ENCODE measurements at regions not wholly inside any gene's neighbourhood (a gene's known extent, or its start where the extent isn't known, plus 50 kb on each side); places are given as distances from the start of the nearest gene placed in this dataset.

GRCh38 chr2:111664275-111664850, 219.6 kb downstream of the ANAPC1 start:
- no peaks in the 10 kb centered on the region for H3K27me3 ChIP-seq
- no peaks in the 10 kb centered on the region for H3K9me3 ChIP-seq
- intact Hi-C loops (cut with DNase I; ENCODE audit: low total_unique reads), result no loop called here
- no peaks in the 10 kb centered on the region for H3K36me3 ChIP-seq
- no peak for DNase-seq
- no peak overlapping the region for H3K27ac ChIP-seq
- 78 to 87% (median 84%) methylated on average over 4 of the region's 4 CpGs for WGBS, 5 donors
- TF ChIP-seq CTCF (IDR thresholded peaks at IDR 0.05) (no peak), POLR2A (IDR thresholded peaks at IDR 0.05) (no peak), POLR2AphosphoS5 (IDR thresholded peaks at IDR 0.05) (no peak), EP300 (IDR thresholded peaks at IDR 0.05) (no peak)
- peaks cover 6 to 32% (median 21%) of the 10 kb centered on the region in 4 donors for H3K4me1 ChIP-seq
- no peak overlapping the region for H3K4me3 ChIP-seq

GRCh38 chr2:111665011-111665410, 219.0 kb downstream of the ANAPC1 start:
- intact Hi-C loops (cut with DNase I; ENCODE audit: low total_unique reads), result no loop called here
- Histone ChIP-seq H3K9me3 (no peaks in the 10 kb centered on the region), H3K27me3 (no peaks in the 10 kb centered on the region), H3K4me1 (peaks cover under 1 to 26% (median 18%) of the 10 kb centered on the region in 4 donors), H3K36me3 (no peaks in the 10 kb centered on the region), H3K27ac (no peak overlapping the region), H3K4me3 (no peak overlapping the region)
- no peak for DNase-seq
- TF ChIP-seq CTCF (IDR thresholded peaks at IDR 0.05) (no peak), POLR2AphosphoS5 (IDR thresholded peaks at IDR 0.05) (no peak), POLR2A (IDR thresholded peaks at IDR 0.05) (no peak), EP300 (IDR thresholded peaks at IDR 0.05) (no peak)
- WGBS, 5 donors, result 81 to 90% (median 88%) methylated on average over 7 of the region's 7 CpGs

GRCh38 chr2:111665551-111666116, 218.4 kb downstream of the ANAPC1 start:
- Histone ChIP-seq H3K4me3 (no peak overlapping the region), H3K27ac (no peak overlapping the region), H3K36me3 (no peaks in the 10 kb centered on the region), H3K4me1 (peaks cover 5 to 20% (median 19%) of the 10 kb centered on the region in 4 donors), H3K9me3 (no peaks in the 10 kb centered on the region), H3K27me3 (no peaks in the 10 kb centered on the region)
- DNase-seq, result no peak
- intact Hi-C loops (cut with DNase I; ENCODE audit: low total_unique reads), result no loop called here
- no peak for TF ChIP-seq POLR2A (IDR thresholded peaks at IDR 0.05)
- no peak for TF ChIP-seq CTCF (IDR thresholded peaks at IDR 0.05)
- no peak for TF ChIP-seq EP300 (IDR thresholded peaks at IDR 0.05)
- TF ChIP-seq POLR2AphosphoS5 (IDR thresholded peaks at IDR 0.05), result no peak
- 91 to 99% (median 96%) methylated on average over 3 of the region's 3 CpGs for WGBS, 5 donors

- 91 to 100% (median 95%) methylated on average over 2 of the region's 2 CpGs for WGBS, 5 donors
- Histone ChIP-seq H3K27ac (no peak overlapping the region), H3K9me3 (no peaks in the 10 kb centered on the region), H3K27me3 (no peaks in the 10 kb centered on the region), H3K36me3 (no peaks in the 10 kb centered on the region), H3K4me3 (no peak overlapping the region), H3K4me1 (peaks cover 8 to 26% (median 24%) of the 10 kb centered on the region in 4 donors)
- intact Hi-C loops (cut with DNase I; ENCODE audit: low total_unique reads), result no loop called here
- DNase-seq, result no peak
- TF ChIP-seq POLR2AphosphoS5 (IDR thresholded peaks at IDR 0.05), result no peak
- no peak for TF ChIP-seq EP300 (IDR thresholded peaks at IDR 0.05)
- no peak for TF ChIP-seq POLR2A (IDR thresholded peaks at IDR 0.05)
- TF ChIP-seq CTCF (IDR thresholded peaks at IDR 0.05), result no peak
Observed at GRCh38 chr2:111666160-111666559, 217.8 kb downstream of the ANAPC1 start.

All from stomach (tissue), 8 donors.